ENCODE measurements at regions not wholly inside any gene's neighbourhood (a gene's known extent, or its start where the extent isn't known, plus 50 kb on each side); places are given as distances from the start of the nearest gene placed in this dataset.

DNA sequence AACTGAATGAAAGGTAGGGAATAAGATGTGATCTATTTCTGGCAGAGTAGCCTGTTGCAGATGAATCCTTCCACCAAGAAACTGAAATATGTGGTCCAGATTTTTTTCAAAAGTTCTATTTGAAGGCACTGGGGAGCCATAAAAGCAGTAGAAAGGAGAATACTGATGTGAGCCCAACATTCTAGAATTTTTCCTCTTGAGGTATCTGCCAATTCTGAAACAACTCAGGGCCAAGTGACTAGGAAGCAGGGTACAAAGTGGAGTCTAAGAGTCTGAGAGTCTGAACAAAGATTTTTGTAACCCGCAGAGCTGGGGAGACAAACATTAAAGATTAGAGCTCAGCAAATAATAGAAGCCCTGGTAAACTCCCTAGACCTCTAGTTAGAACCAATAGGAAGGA, 58.3 kb upstream of the SLCO3A1 start:
- Histone ChIP-seq H3K4me3 (no peak overlapping the region), H3K27ac (replicated peaks) (no peak overlapping the region), H3K4me1 (peaks cover 3% of the 10 kb centered on the region), H3K36me3 (no peaks in the 10 kb centered on the region), H3K9me3 (replicated peaks) (no peaks in the 10 kb centered on the region), H3K27me3 (ENCODE audit: low read depth) (no peaks in the 10 kb centered on the region)
- TF ChIP-seq, protein P1, sequence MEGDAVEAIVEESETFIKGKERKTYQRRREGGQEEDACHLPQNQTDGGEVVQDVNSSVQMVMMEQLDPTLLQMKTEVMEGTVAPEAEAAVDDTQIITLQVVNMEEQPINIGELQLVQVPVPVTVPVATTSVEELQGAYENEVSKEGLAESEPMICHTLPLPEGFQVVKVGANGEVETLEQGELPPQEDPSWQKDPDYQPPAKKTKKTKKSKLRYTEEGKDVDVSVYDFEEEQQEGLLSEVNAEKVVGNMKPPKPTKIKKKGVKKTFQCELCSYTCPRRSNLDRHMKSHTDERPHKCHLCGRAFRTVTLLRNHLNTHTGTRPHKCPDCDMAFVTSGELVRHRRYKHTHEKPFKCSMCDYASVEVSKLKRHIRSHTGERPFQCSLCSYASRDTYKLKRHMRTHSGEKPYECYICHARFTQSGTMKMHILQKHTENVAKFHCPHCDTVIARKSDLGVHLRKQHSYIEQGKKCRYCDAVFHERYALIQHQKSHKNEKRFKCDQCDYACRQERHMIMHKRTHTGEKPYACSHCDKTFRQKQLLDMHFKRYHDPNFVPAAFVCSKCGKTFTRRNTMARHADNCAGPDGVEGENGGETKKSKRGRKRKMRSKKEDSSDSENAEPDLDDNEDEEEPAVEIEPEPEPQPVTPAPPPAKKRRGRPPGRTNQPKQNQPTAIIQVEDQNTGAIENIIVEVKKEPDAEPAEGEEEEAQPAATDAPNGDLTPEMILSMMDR (IDR thresholded peaks at IDR 0.05; ENCODE audit: borderline replicate concordance) = no peak
- no peak for DNase-seq
- intact Hi-C loops (cut with micrococcal nuclease) = no loop called here

DNA sequence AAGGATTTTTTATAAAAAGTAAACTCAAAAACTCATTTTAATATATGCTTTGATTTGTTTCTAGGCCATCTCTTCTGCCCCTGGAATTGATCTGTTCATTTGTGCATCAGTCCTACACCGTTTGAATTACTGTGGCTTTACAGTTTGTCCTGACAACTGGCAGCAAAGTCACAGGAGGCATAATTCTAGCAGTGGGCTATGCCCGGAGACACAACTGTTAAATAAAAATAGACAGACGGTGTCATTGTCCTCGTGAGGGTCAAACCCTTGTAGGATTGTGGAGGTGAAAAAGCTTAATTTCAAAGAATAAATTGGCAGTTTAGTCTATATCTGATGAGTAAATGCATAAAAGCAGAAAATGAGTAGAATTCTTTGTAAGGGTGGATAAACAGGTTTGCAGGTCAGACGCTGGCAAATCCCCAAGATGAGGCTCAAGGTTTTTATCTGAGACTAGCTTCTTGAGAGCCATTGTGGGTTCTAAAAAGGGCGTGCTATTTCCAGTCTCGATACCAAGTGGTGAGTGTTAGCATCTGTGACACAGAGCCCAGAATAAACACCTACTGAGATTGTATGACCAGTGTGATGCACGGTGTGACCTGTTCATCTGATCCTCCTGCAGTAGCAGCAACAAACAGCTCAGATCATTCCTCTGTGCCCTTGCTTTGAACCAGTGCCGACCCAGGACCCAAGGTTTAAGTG, 51.5 kb upstream of the SLCO3A1 start:
- Histone ChIP-seq H3K4me1 (peaks cover 20% of the 10 kb centered on the region), H3K36me3 (no peaks in the 10 kb centered on the region), H3K27ac (replicated peaks) (peak overlapping the region; percentile 91), H3K9me3 (replicated peaks) (no peaks in the 10 kb centered on the region), H3K4me3 (no peak overlapping the region), H3K27me3 (ENCODE audit: low read depth) (no peaks in the 10 kb centered on the region)
- intact Hi-C loops (cut with micrococcal nuclease) = no loop called here
- TF ChIP-seq, protein P1 (IDR thresholded peaks at IDR 0.05; ENCODE audit: borderline replicate concordance) = no peak
- peak; percentile 20 for DNase-seq

DNA sequence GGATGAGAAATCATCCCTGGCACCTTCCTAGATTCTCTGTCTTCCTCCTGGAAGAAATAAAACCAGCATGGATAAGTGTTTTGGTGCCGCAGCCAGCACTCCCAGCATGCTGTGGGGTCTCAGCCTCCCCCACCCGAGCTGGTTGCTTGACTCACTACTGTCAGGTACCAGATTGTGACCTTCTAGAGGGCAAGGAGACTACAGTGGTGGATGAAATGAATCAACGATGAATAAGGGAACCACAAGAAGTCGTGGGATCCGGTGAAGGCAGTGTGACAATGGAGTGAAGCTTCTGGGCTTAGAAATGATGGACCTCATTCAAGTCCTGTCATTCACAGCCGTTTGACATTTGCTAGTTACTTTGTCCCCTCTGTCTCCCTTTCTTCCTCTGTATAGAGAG, 50.2 kb upstream of the SLCO3A1 start:
- no peaks in the 10 kb centered on the region for H3K36me3 ChIP-seq
- peak overlapping the region; percentile 91 for H3K27ac ChIP-seq (replicated peaks)

More for the DNA sequence above, 50.2 kb upstream of the SLCO3A1 start:
- Histone ChIP-seq H3K4me3 (no peak overlapping the region), H3K9me3 (replicated peaks) (no peaks in the 10 kb centered on the region), H3K27me3 (ENCODE audit: low read depth) (no peaks in the 10 kb centered on the region), H3K4me1 (peaks cover 20% of the 10 kb centered on the region)
- TF ChIP-seq, protein P1 (IDR thresholded peaks at IDR 0.05; ENCODE audit: borderline replicate concordance) = no peak
- DNase-seq = no peak
- intact Hi-C loops (cut with micrococcal nuclease) = no loop called here

Data from left ventricle myocardium inferior (tissue), 1 donor.